Mesenchymal stem cell (in vitro differentiated cells and primary cell): ENCODE measurements at regions not wholly inside any gene's neighbourhood (a gene's known extent, or its start where the extent isn't known, plus 50 kb on each side); places are given as distances from the start of the nearest gene placed in this dataset.

Experiments used
- DNase-seq: peaks from one replicate; pipeline ENCODE4 v3.0.0-alpha.2; 2013
- H2AFZ ChIP-seq: one replicate; pipeline ENCODE4 v1.6.1; 2013; ENCODE audit warnings: low read depth, mild to moderate bottlenecking, control low read depth, inconsistent platforms, low read length, moderate library complexity
- H2AK5ac ChIP-seq: 2 replicates; pipeline ENCODE4 v1.6.1; 2013; ENCODE audit warnings: low read length, moderate library complexity, mild to moderate bottlenecking, inconsistent platforms; ENCODE audit not compliant: severe bottlenecking
- H2BK120ac ChIP-seq: one replicate; pipeline ENCODE4 v1.6.1; 2013; ENCODE audit warnings: low read depth, mild to moderate bottlenecking, inconsistent platforms, low read length, moderate library complexity
- H2BK12ac ChIP-seq, 2 experiments: one replicate each; pipeline ENCODE4 v1.6.1; 2013; ENCODE audit warnings: inconsistent platforms in 2 of 2, low read length in 2 of 2, mild to moderate bottlenecking in 2 of 2, moderate library complexity in 2 of 2, control low read depth in 1 of 2
- H2BK15ac ChIP-seq: one replicate; pipeline ENCODE4 v1.6.1; 2013; ENCODE audit warnings: mild to moderate bottlenecking, low read depth, inconsistent platforms; ENCODE audit not compliant: poor library complexity, severe bottlenecking
- H2BK5ac ChIP-seq: 2 replicates; pipeline ENCODE4 v1.6.1; 2013; ENCODE audit warnings: low read depth, mild to moderate bottlenecking, low read length, control low read depth, inconsistent platforms; ENCODE audit not compliant: poor library complexity, severe bottlenecking
- H3K14ac ChIP-seq, 2 experiments: one replicate each; pipeline ENCODE4 v1.6.1; 2013; ENCODE audit warnings: inconsistent platforms in 2 of 2, low read length in 2 of 2, control low read depth in 1 of 2, mild to moderate bottlenecking in 1 of 2, moderate library complexity in 1 of 2
- H3K18ac ChIP-seq, 2 experiments: one replicate each; pipeline ENCODE4 v1.6.1; 2013; ENCODE audit warnings: inconsistent platforms in 2 of 2, low read length in 2 of 2, control low read depth in 1 of 2, low read depth in 1 of 2, mild to moderate bottlenecking in 1 of 2
- H3K23ac ChIP-seq, 2 experiments: one replicate each; pipeline ENCODE4 v1.6.1; 2013; ENCODE audit warnings: inconsistent platforms in 2 of 2, low read length in 2 of 2, mild to moderate bottlenecking in 2 of 2, moderate library complexity in 2 of 2, control low read depth in 1 of 2
- H3K27ac ChIP-seq: 2 replicates; pipeline ENCODE4 v1.5.1; 2013; ENCODE audit warnings: mild to moderate bottlenecking, moderate library complexity, low read length, control low read depth, inconsistent platforms; ENCODE audit not compliant: poor library complexity, severe bottlenecking
- H3K27me3 ChIP-seq, 2 experiments: 2 replicates each; pipeline versions ENCODE4 v1.6.1 to v1.7.0; 2013; ENCODE audit warnings: low read length in 2 of 2, mild to moderate bottlenecking in 2 of 2, moderate library complexity in 2 of 2, control low read depth in 1 of 2, inconsistent platforms in 1 of 2; ENCODE audit not compliant: control insufficient read depth in 1 of 2, insufficient read depth in 1 of 2
- H3K36me3 ChIP-seq, 2 experiments: 2 replicates each; pipeline versions ENCODE4 v1.6.1 to v1.7.0; 2013; ENCODE audit warnings: low read length in 2 of 2, control low read depth in 1 of 2, inconsistent platforms in 1 of 2, low read depth in 1 of 2, mild to moderate bottlenecking in 1 of 2; ENCODE audit not compliant: insufficient read depth in 2 of 2, control insufficient read depth in 1 of 2
- H3K4ac ChIP-seq, 2 experiments: one replicate each; pipeline ENCODE4 v1.6.1; 2013; ENCODE audit warnings: inconsistent platforms in 2 of 2, low read length in 2 of 2, mild to moderate bottlenecking in 2 of 2, moderate library complexity in 2 of 2, control low read depth in 1 of 2, low read depth in 1 of 2
- H3K4me1 ChIP-seq: 2 replicates; pipeline ENCODE4 v1.6.1; 2013; ENCODE audit warnings: low read depth, low read length, control low read depth; ENCODE audit not compliant: control insufficient read depth, insufficient read depth
- H3K4me2 ChIP-seq: 2 replicates; pipeline ENCODE4 v1.6.1; 2013; ENCODE audit warnings: low read length, mild to moderate bottlenecking, inconsistent platforms; ENCODE audit not compliant: poor library complexity, severe bottlenecking
- H3K4me3 ChIP-seq, 2 experiments: 2 replicates each; pipeline versions ENCODE4 v1.5.1 to v1.7.0; 2013; ENCODE audit warnings: low read length in 2 of 2, mild to moderate bottlenecking in 2 of 2, control low read depth in 1 of 2, low read depth in 1 of 2; ENCODE audit not compliant: insufficient read depth in 1 of 2
- H3K79me1 ChIP-seq: replicated peaks from 2 replicates; pipeline ENCODE4 v1.6.1; 2013; ENCODE audit warnings: mild to moderate bottlenecking, control low read depth, low read length, inconsistent platforms; ENCODE audit not compliant: poor library complexity, severe bottlenecking
- H3K9ac ChIP-seq: 2 replicates; pipeline ENCODE4 v1.7.0; 2013; ENCODE audit warnings: mild to moderate bottlenecking, low read length, moderate library complexity
- H3K9me3 ChIP-seq: 2 replicates; pipeline ENCODE4 v1.7.0; 2013; ENCODE audit warnings: mild to moderate bottlenecking, low read length; ENCODE audit not compliant: control insufficient read depth
- H4K8ac ChIP-seq: one replicate; pipeline ENCODE4 v1.6.1; 2013; ENCODE audit warnings: inconsistent platforms, mild to moderate bottlenecking, low read length, moderate library complexity
- H4K91ac ChIP-seq: one replicate; pipeline ENCODE4 v1.6.1; 2013; ENCODE audit warnings: mild to moderate bottlenecking, low read length, inconsistent platforms
- WGBS: methylation state at CpG from one replicate; pipeline ENCODE4 v1.1.7; 2013; ENCODE audit warnings: mixed read lengths; 5-methylcytosine and 5-hydroxymethylcytosine counted together

DNA sequence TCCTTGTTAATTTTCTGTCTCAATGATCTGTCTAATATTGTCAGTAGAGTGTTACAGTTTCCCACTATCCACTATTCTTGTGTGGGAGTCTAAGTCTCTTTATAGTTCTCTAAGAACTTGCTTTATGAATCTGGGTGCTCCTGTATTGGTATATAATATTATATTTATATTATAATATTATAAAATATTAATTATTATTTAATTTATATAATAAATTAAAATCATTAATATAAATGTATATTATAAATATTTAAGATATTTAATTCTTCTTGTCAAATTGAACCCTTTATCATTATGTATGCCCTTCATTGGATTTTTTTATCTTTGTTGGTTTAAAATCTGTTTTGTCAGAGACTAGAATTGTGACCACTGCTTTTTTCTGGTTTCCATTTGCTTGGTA, 1950.2 kb upstream of the LRRTM1 start:
- Histone ChIP-seq H2BK15ac (no peak overlapping the region), H2BK5ac (no peak overlapping the region), H3K36me3 (no peaks in the 10 kb centered on the region), H2BK12ac (no peak overlapping the region), H3K4me3 (no peak overlapping the region), H3K14ac (no peak overlapping the region), H3K27ac (no peak overlapping the region), H2AK5ac (no peak overlapping the region), H3K9ac (no peak overlapping the region), H3K4me1 (no peaks in the 10 kb centered on the region), H3K18ac (no peak overlapping the region), H2BK120ac (no peak overlapping the region), H4K91ac (no peak overlapping the region), H4K8ac (no peak overlapping the region), H3K9me3 (peaks cover 20% of the 10 kb centered on the region), H3K4me2 (no peak overlapping the region), H3K23ac (no peak overlapping the region), H3K4ac (no peak overlapping the region), H3K79me1 (no peaks in the 10 kb centered on the region), H3K27me3 (no peaks in the 10 kb centered on the region), H2AFZ (no peak overlapping the region)
- DNase-seq, result no peak

- no peak overlapping the region for H2BK5ac ChIP-seq
- H4K91ac ChIP-seq, result no peak overlapping the region
- 78% methylated on average over 1 of the region's 1 CpG for WGBS
- H4K8ac ChIP-seq, result no peak overlapping the region
- H2BK15ac ChIP-seq, result no peak overlapping the region
- H3K14ac ChIP-seq, result no peak overlapping the region
- no peak overlapping the region for H3K27ac ChIP-seq
- no peaks in the 10 kb centered on the region for H3K79me1 ChIP-seq
- H2BK12ac ChIP-seq, result no peak overlapping the region
- no peak overlapping the region for H3K4me2 ChIP-seq
- no peaks in the 10 kb centered on the region for H3K9me3 ChIP-seq
- no peak overlapping the region for H2BK120ac ChIP-seq
- no peak overlapping the region for H3K4ac ChIP-seq
- no peak overlapping the region for H3K9ac ChIP-seq
- no peak overlapping the region for H2AK5ac ChIP-seq
- no peak for DNase-seq
- no peak overlapping the region for H2AFZ ChIP-seq
- no peaks in the 10 kb centered on the region for H3K27me3 ChIP-seq
- no peak overlapping the region for H3K4me3 ChIP-seq
- H3K23ac ChIP-seq, result no peak overlapping the region
- no peaks in the 10 kb centered on the region for H3K4me1 ChIP-seq
- no peaks in the 10 kb centered on the region for H3K36me3 ChIP-seq
- H3K18ac ChIP-seq, result no peak overlapping the region
Observed at GRCh38 chr2:82246220-82246775, 1941.7 kb upstream of the LRRTM1 start.

GRCh38 chr2:82239176-82239575, 1934.6 kb upstream of the LRRTM1 start:
- H4K8ac ChIP-seq, result no peak overlapping the region
- no peak overlapping the region for H3K18ac ChIP-seq
- H3K4me1 ChIP-seq, result no peaks in the 10 kb centered on the region
- H3K36me3 ChIP-seq, result no peaks in the 10 kb centered on the region
- no peak overlapping the region for H2AFZ ChIP-seq
- no peak overlapping the region for H2BK12ac ChIP-seq
- H4K91ac ChIP-seq, result no peak overlapping the region
- H2AK5ac ChIP-seq, result no peak overlapping the region
- H3K4me3 ChIP-seq, result no peak overlapping the region
- no peak overlapping the region for H3K14ac ChIP-seq
- H2BK15ac ChIP-seq, result no peak overlapping the region
- no peaks in the 10 kb centered on the region for H3K27me3 ChIP-seq
- no peak overlapping the region for H2BK120ac ChIP-seq
- 50% methylated on average over 1 of the region's 2 CpGs for WGBS
- no peak for DNase-seq
- H2BK5ac ChIP-seq, result no peak overlapping the region
- no peak overlapping the region for H3K27ac ChIP-seq
- H3K23ac ChIP-seq, result no peak overlapping the region
- H3K4ac ChIP-seq, result no peak overlapping the region
- H3K9me3 ChIP-seq, result peaks cover 19% of the 10 kb centered on the region
- H3K9ac ChIP-seq, result no peak overlapping the region
- H3K4me2 ChIP-seq, result no peak overlapping the region
- no peaks in the 10 kb centered on the region for H3K79me1 ChIP-seq

GRCh38 chr2:82237994-82238662, 1933.6 kb upstream of the LRRTM1 start:
- Histone ChIP-seq H3K36me3 (no peaks in the 10 kb centered on the region), H3K4me2 (no peak overlapping the region), H2AK5ac (no peak overlapping the region), H2BK15ac (no peak overlapping the region), H3K27ac (no peak overlapping the region), H3K4ac (no peak overlapping the region), H2BK120ac (no peak overlapping the region), H2BK12ac (no peak overlapping the region), H3K9ac (no peak overlapping the region), H2AFZ (no peak overlapping the region), H3K9me3 (peaks cover 19% of the 10 kb centered on the region), H3K14ac (no peak overlapping the region), H3K4me3 (no peak overlapping the region), H3K23ac (no peak overlapping the region), H3K79me1 (no peaks in the 10 kb centered on the region), H2BK5ac (no peak overlapping the region), H4K8ac (no peak overlapping the region), H4K91ac (no peak overlapping the region), H3K27me3 (no peaks in the 10 kb centered on the region), H3K4me1 (no peaks in the 10 kb centered on the region), H3K18ac (no peak overlapping the region)
- DNase-seq, result no peak
